ENCODE measurements at regions not wholly inside any gene's neighbourhood (a gene's known extent, or its start where the extent isn't known, plus 50 kb on each side); places are given as distances from the start of the nearest gene placed in this dataset.

- TF ChIP-seq, protein P1, sequence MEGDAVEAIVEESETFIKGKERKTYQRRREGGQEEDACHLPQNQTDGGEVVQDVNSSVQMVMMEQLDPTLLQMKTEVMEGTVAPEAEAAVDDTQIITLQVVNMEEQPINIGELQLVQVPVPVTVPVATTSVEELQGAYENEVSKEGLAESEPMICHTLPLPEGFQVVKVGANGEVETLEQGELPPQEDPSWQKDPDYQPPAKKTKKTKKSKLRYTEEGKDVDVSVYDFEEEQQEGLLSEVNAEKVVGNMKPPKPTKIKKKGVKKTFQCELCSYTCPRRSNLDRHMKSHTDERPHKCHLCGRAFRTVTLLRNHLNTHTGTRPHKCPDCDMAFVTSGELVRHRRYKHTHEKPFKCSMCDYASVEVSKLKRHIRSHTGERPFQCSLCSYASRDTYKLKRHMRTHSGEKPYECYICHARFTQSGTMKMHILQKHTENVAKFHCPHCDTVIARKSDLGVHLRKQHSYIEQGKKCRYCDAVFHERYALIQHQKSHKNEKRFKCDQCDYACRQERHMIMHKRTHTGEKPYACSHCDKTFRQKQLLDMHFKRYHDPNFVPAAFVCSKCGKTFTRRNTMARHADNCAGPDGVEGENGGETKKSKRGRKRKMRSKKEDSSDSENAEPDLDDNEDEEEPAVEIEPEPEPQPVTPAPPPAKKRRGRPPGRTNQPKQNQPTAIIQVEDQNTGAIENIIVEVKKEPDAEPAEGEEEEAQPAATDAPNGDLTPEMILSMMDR (conservative IDR thresholded peaks at IDR 0.05 in 1 of 2, IDR thresholded peaks at IDR 0.05 in 1 of 2; ENCODE audit: extremely low read depth in 1 of 2, insufficient read depth in 1 of 2, low read depth in 1 of 2, low read length in 2 of 2) = no peak
- no peak for TF ChIP-seq EZH2 (IDR thresholded peaks at IDR 0.05; ENCODE audit: borderline replicate concordance, low read length)
These were observed 206.1 kb upstream of the SASH1 start for GRCh38 chr6:148136586-148136985.

Measured in mammary epithelial cell (primary cell).